ENCODE measurements at regions not wholly inside any gene's neighbourhood (a gene's known extent, or its start where the extent isn't known, plus 50 kb on each side); places are given as distances from the start of the nearest gene placed in this dataset.

GRCh38 chr9:18207735-18208134 lies 266.2 kb upstream of the ADAMTSL1 start:
- H2AFZ ChIP-seq (ENCODE audit: low read depth, low read length): no peak overlapping the region
- no peaks in the 10 kb centered on the region for H3K27me3 ChIP-seq (ENCODE audit: control insufficient read depth in 2 of 2, insufficient read depth in 2 of 2, low read length in 2 of 2)
- no peak overlapping the region for H3K27ac ChIP-seq (ENCODE audit: extremely low read depth, low read depth, low read length)
- DNase-seq (ENCODE audit: extremely low read depth in 1 of 4, low spot score in 3 of 4): no peak
- 0% methylated on average over 3 of the region's 3 CpGs for WGBS (ENCODE audit: insufficient coverage, low coverage, missing lambda C conversion rate)
- H3K9ac ChIP-seq (ENCODE audit: insufficient read depth in 1 of 2, low read depth in 2 of 2, low read length in 2 of 2): no peak overlapping the region
- no peaks in the 10 kb centered on the region for H3K9me3 ChIP-seq (replicated peaks; ENCODE audit: control insufficient read depth, insufficient read depth, low read depth, low read length)
- H4K20me1 ChIP-seq (replicated peaks; ENCODE audit: control insufficient read depth, insufficient read depth, low read length): no peaks in the 10 kb centered on the region
- no peak overlapping the region for H3K4me2 ChIP-seq (ENCODE audit: insufficient read depth, low read length)
- no peak overlapping the region for H3K4me3 ChIP-seq
- H3K9me1 ChIP-seq (ENCODE audit: control insufficient read depth, insufficient read depth, low read length): no peaks in the 10 kb centered on the region
- no TSS peak for BruUV-seq (replicated peaks)
- H3K4me1 ChIP-seq (replicated peaks in 1 of 2; ENCODE audit: control insufficient read depth in 2 of 2, insufficient read depth in 2 of 2, low read length in 2 of 2): no peaks in the 10 kb centered on the region
- CTCF ChIA-PET (ENCODE audit: low intra/inter-chr PET ratio): no interaction called here
- POLR2A ChIA-PET: no interaction called here
- H3K79me2 ChIP-seq (ENCODE audit: control insufficient read depth, insufficient read depth, low read length): no peaks in the 10 kb centered on the region
- no peak for ATAC-seq
- TF ChIP-seq ZNF583 (CRISPR knock-in tag; IDR thresholded peaks at IDR 0.05): no peak
- no peak for TF ChIP-seq KLF13 (tag; IDR thresholded peaks at IDR 0.05; ENCODE audit: borderline replicate concordance, low read depth)
- intact Hi-C loops (cut with micrococcal nuclease): no loop called here
- FAIRE-seq: no peak
- H3K36me3 ChIP-seq (ENCODE audit: control insufficient read depth, insufficient read depth, low read length): no peaks in the 10 kb centered on the region
- in situ Hi-C loops (cut with MboI): no loop called here

GRCh38 chr9:18208166-18209059 lies 265.5 kb upstream of the ADAMTSL1 start:
- BruUV-seq (replicated peaks): no TSS peak
- ATAC-seq (no peak), FAIRE-seq (no peak), DNase-seq (ENCODE audit: extremely low read depth in 1 of 4, low spot score in 3 of 4) (no peak)
- Histone ChIP-seq H3K79me2 (ENCODE audit: control insufficient read depth, insufficient read depth, low read length) (no peaks in the 10 kb centered on the region), H3K27me3 (ENCODE audit: control insufficient read depth in 2 of 2, insufficient read depth in 2 of 2, low read length in 2 of 2) (no peaks in the 10 kb centered on the region), H3K4me1 (replicated peaks in 1 of 2; ENCODE audit: control insufficient read depth in 2 of 2, insufficient read depth in 2 of 2, low read length in 2 of 2) (no peaks in the 10 kb centered on the region), H3K4me3 (no peak overlapping the region), H3K4me2 (ENCODE audit: insufficient read depth, low read length) (no peak overlapping the region), H3K9ac (ENCODE audit: insufficient read depth in 1 of 2, low read depth in 2 of 2, low read length in 2 of 2) (no peak overlapping the region), H3K36me3 (ENCODE audit: control insufficient read depth, insufficient read depth, low read length) (no peaks in the 10 kb centered on the region), H3K27ac (ENCODE audit: extremely low read depth, low read depth, low read length) (no peak overlapping the region), H2AFZ (ENCODE audit: low read depth, low read length) (no peak overlapping the region), H3K9me3 (replicated peaks; ENCODE audit: control insufficient read depth, insufficient read depth, low read depth, low read length) (no peaks in the 10 kb centered on the region), H3K9me1 (ENCODE audit: control insufficient read depth, insufficient read depth, low read length) (no peaks in the 10 kb centered on the region), H4K20me1 (replicated peaks; ENCODE audit: control insufficient read depth, insufficient read depth, low read length) (no peaks in the 10 kb centered on the region)
- in situ Hi-C loops (cut with MboI): no loop called here
- 0% methylated on average over 3 of the region's 3 CpGs for WGBS (ENCODE audit: insufficient coverage, low coverage, missing lambda C conversion rate)
- CTCF ChIA-PET (ENCODE audit: low intra/inter-chr PET ratio): no interaction called here
- POLR2A ChIA-PET: no interaction called here
- intact Hi-C loops (cut with micrococcal nuclease): no loop called here
- TF ChIP-seq ZNF589 (CRISPR knock-in tag; IDR thresholded peaks at IDR 0.05; ENCODE audit: low read depth) (no peak), TAF7 (tag; IDR thresholded peaks at IDR 0.05) (no peak), XRCC3 (IDR thresholded peaks at IDR 0.05) (no peak), SRSF7 (optimal IDR thresholded peaks at IDR 0.05; ENCODE audit: low read depth, low read length) (no peak), REST (IDR thresholded peaks at IDR 0.05; ENCODE audit: borderline replicate concordance) (no peak), REST (CRISPR knock-in tag; IDR thresholded peaks at IDR 0.05; ENCODE audit: low read depth) (no peak)

All from K562 (cell line).